Stomach (tissue), 8 donors: ENCODE measurements at regions not wholly inside any gene's neighbourhood (a gene's known extent, or its start where the extent isn't known, plus 50 kb on each side); places are given as distances from the start of the nearest gene placed in this dataset.

Source experiments
- DNase-seq, 2 donors: peaks; one replicate each; pipeline versions ENCODE4 v3.0.0 to v3.0.0-alpha.2; 2013 to 2019
- H3K27ac ChIP-seq, 5 donors: fragments of 200-600 bp in 4 of 5; sonication (generic) in 4 of 5; one replicate each; pipeline ENCODE4 v1.5.1; 2013 to 2019; ENCODE audit warnings: mild to moderate bottlenecking in 1 of 5, moderate library complexity in 1 of 5
- H3K27me3 ChIP-seq, 3 donors: fragments of 200-600 bp; sonication (generic); one replicate each; pipeline ENCODE4 v1.5.1; 2017 to 2019; ENCODE audit warnings: mixed run types in 1 of 3
- H3K36me3 ChIP-seq, 4 donors: fragments of 200-600 bp; sonication (generic); 1 replicate in 3 of 4; 2 replicates in 1 of 4; pipeline ENCODE4 v1.5.1; 2016 to 2019
- H3K4me1 ChIP-seq, 4 donors: fragments of 200-600 bp; sonication (generic); one replicate each; pipeline ENCODE4 v1.5.1; 2016 to 2019
- H3K4me3 ChIP-seq, 4 donors: fragments of 200-600 bp; sonication (generic) in 3 of 4; one replicate each; pipeline ENCODE4 v1.5.1; 2016 to 2019; ENCODE audit warnings: mild to moderate bottlenecking in 1 of 4
- H3K9me3 ChIP-seq, 4 donors: fragments of 200-600 bp; sonication (generic); one replicate each; pipeline ENCODE4 v1.5.1; 2016 to 2019
- EP300 ChIP-seq: sonication (generic); formaldehyde crosslinking; IDR thresholded peaks from one replicate; pipeline ENCODE4 v1.6.1; 2017; ENCODE audit warnings: antibody characterized with exemption
- POLR2A ChIP-seq, 4 donors: fragments of 450-650 bp; IDR thresholded peaks; one replicate each; pipeline ENCODE4 v1.6.1; 2016; ENCODE audit warnings: antibody characterized with exemption in 4 of 4, control low read depth in 2 of 4, mild to moderate bottlenecking in 1 of 4, moderate library complexity in 1 of 4
- POLR2AphosphoS5 ChIP-seq, 3 donors: sonication (generic); formaldehyde crosslinking; IDR thresholded peaks; one replicate each; pipeline ENCODE4 v1.6.1; 2016; ENCODE audit warnings: antibody characterized with exemption in 3 of 3
- WGBS, 5 donors: extraction: QIAGEN DNeasy Blood & Tissue Kit in 3 of 5; methylation state at CpG; one replicate each; pipeline versions ENCODE4 v1.1.5 to v1.1.7; 2013 to 2018; 5-methylcytosine and 5-hydroxymethylcytosine counted together
- intact Hi-C: fragments of 100-400 bp; cut with DNase I; formaldehyde crosslinking; loops from one replicate; pipeline ENCODE4 v1.15.1; 2023; ENCODE audit warnings: low total_unique reads
- TF ChIP-seq, protein P1 (sequence below), 7 experiments: fragments of 450-650 bp in 4 of 7; fragments of 200-600 bp in 3 of 7; sonication (generic) in 3 of 7; IDR thresholded peaks; one replicate each; pipeline ENCODE4 v1.5.1; 2016 to 2019; ENCODE audit warnings: antibody characterized with exemption in 7 of 7, control low read depth in 2 of 7, mild to moderate bottlenecking in 1 of 7
- donor health status: healthy with polysubstance abuse.
- donor health status: Bipolar disorder and iron deficiency.
- donor health status: healthy.

- Histone ChIP-seq H3K9me3 (no peaks in the 10 kb centered on the region), H3K4me1 (peaks cover 0 to 7% (median 0%) of the 10 kb centered on the region in 4 donors), H3K27ac (no peak overlapping the region), H3K27me3 (no peaks in the 10 kb centered on the region), H3K36me3 (no peaks in the 10 kb centered on the region), H3K4me3 (no peak overlapping the region)
- no peak for DNase-seq
- no peak for TF ChIP-seq EP300
- no peak for TF ChIP-seq POLR2AphosphoS5 (IDR thresholded peaks at IDR 0.05)
- no peak for TF ChIP-seq POLR2A (IDR thresholded peaks at IDR 0.05)
- TF ChIP-seq, protein P1, sequence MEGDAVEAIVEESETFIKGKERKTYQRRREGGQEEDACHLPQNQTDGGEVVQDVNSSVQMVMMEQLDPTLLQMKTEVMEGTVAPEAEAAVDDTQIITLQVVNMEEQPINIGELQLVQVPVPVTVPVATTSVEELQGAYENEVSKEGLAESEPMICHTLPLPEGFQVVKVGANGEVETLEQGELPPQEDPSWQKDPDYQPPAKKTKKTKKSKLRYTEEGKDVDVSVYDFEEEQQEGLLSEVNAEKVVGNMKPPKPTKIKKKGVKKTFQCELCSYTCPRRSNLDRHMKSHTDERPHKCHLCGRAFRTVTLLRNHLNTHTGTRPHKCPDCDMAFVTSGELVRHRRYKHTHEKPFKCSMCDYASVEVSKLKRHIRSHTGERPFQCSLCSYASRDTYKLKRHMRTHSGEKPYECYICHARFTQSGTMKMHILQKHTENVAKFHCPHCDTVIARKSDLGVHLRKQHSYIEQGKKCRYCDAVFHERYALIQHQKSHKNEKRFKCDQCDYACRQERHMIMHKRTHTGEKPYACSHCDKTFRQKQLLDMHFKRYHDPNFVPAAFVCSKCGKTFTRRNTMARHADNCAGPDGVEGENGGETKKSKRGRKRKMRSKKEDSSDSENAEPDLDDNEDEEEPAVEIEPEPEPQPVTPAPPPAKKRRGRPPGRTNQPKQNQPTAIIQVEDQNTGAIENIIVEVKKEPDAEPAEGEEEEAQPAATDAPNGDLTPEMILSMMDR (IDR thresholded peaks at IDR 0.05) = no peak
- intact Hi-C loops = no loop called here
- 51 to 67% (median 59%) methylated on average over 1 of the region's 1 CpG for WGBS, 5 donors
Observed at GRCh38 chr12:19687371-19687770, 248.1 kb downstream of the AEBP2 start.

DNA sequence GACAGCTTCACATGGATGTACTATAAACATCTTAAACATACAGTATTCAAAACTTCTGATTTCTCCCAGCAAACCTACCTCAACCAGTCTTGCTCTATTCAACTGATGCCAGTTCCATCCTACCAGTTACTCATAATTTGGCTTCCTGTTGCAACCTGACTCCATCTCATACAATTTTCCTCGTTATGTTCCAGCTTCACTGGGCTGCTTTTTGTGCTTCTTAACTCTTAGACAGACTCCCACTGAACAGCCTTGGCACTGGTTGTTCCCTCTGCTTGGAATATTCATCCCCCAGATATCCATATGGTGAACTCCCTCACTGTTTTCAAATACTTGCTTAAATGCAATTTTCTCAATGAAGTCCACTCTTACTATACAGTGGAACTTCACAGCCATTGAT, 249.2 kb downstream of the AEBP2 start:
- intact Hi-C loops = no loop called here
- TF ChIP-seq POLR2A (IDR thresholded peaks at IDR 0.05) (no peak), EP300 (no peak), POLR2AphosphoS5 (IDR thresholded peaks at IDR 0.05) (no peak)
- TF ChIP-seq, protein P1 (IDR thresholded peaks at IDR 0.05) = no peak
- Histone ChIP-seq H3K4me3 (no peak overlapping the region), H3K4me1 (peaks cover 0 to 1% (median 0%) of the 10 kb centered on the region in 4 donors), H3K36me3 (no peaks in the 10 kb centered on the region), H3K9me3 (no peaks in the 10 kb centered on the region), H3K27ac (no peak overlapping the region), H3K27me3 (no peaks in the 10 kb centered on the region)
- DNase-seq = peak in 1 of 2 donors; percentile 23
- 76 to 81% (median 77%) methylated on average over 1 of the region's 1 CpG for WGBS, 5 donors

GRCh38 chr12:19689226-19689625, 249.9 kb downstream of the AEBP2 start:
- Histone ChIP-seq H3K4me3 (no peak overlapping the region), H3K27me3 (no peaks in the 10 kb centered on the region), H3K4me1 (no peaks in the 10 kb centered on the region), H3K9me3 (no peaks in the 10 kb centered on the region), H3K27ac (no peak overlapping the region), H3K36me3 (no peaks in the 10 kb centered on the region)
- intact Hi-C loops = no loop called here
- DNase-seq = no peak
- 88 to 96% (median 94%) methylated on average over 17 of the region's 17 CpGs for WGBS, 5 donors
- TF ChIP-seq POLR2AphosphoS5 (IDR thresholded peaks at IDR 0.05) = no peak
- TF ChIP-seq, protein P1 (IDR thresholded peaks at IDR 0.05) = no peak
- no peak for TF ChIP-seq POLR2A (IDR thresholded peaks at IDR 0.05)

DNA sequence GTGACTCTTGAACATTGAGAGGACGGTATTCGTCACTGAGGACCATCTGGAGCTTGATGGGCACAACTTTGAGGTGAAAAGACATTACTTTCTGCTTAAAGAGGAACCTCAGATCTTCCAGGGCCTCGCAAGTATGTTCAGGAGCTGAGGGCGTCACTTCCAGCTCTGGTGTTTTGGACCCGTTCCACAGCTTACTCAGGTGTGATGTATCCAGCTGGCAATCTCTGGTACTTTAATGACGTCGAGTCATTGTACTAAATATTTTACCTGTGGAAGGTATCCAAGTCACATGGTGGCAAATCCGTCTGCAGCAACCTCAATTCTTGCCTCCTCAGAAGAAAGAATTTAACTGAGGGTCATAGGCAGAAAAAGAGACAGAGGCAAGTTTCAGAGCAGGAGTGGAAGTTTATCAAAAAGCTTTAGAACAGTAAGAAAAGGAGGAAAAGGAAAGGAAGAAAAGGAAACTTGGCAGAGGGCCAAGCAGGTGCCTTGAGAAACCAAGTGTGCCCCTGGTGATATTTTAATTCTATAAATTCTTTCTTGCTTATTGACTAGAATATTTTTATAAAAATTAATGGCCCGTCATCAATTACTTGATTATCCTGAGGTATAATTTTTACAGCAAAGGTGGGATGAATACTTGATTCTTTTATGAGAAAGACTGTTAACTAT, 250.6 kb downstream of the AEBP2 start:
- DNase-seq = peak in 1 of 2 donors; percentile 44
- Histone ChIP-seq H3K27ac (no peak overlapping the region), H3K9me3 (no peaks in the 10 kb centered on the region), H3K4me3 (no peak overlapping the region), H3K27me3 (no peaks in the 10 kb centered on the region), H3K36me3 (no peaks in the 10 kb centered on the region), H3K4me1 (no peaks in the 10 kb centered on the region)
- 54 to 68% (median 61%) methylated on average over 7 to 9 of the region's 9 CpGs for WGBS, 5 donors
- intact Hi-C loops = no loop called here
- no peak for TF ChIP-seq POLR2AphosphoS5 (IDR thresholded peaks at IDR 0.05)
- TF ChIP-seq, protein P1 (IDR thresholded peaks at IDR 0.05) = no peak
- no peak for TF ChIP-seq POLR2A (IDR thresholded peaks at IDR 0.05)
- TF ChIP-seq EP300 = no peak
